ENCODE measurements at regions not wholly inside any gene's neighbourhood (a gene's known extent, or its start where the extent isn't known, plus 50 kb on each side); places are given as distances from the start of the nearest gene placed in this dataset.
A peak's percentile ranks its signal among the peaks of the same experiment; 100 is the strongest.

DNA sequence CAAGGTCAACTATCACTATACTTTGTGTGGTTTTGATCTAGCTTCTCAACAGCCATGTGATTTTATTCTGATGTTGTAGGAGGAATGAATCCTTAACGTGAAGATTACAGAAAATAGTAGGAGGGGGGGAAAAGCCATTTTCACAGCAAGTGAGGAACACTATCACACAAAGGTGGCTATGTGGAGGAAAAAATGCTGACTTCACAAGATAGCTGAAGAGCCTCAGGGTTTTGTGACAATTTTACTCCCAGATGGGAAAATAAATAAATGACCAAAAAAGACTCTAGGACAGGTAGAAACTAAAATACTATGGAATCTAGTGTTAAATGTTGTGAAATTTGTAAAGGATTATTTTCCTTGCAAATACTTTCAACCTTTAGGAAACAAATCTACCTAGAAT lies 281.0 kb downstream of the ADRA2A start:
- no peak for DNase-seq
- no peak overlapping the region for H3K27ac ChIP-seq
- H3K4me3 ChIP-seq = no peak overlapping the region
- no peaks in the 10 kb centered on the region for H3K36me3 ChIP-seq
- intact Hi-C loops (cut with DNase I; ENCODE audit: low total_unique reads) = no loop called here
- no peak for TF ChIP-seq POLR2A (IDR thresholded peaks at IDR 0.05)
- TF ChIP-seq, protein P1, sequence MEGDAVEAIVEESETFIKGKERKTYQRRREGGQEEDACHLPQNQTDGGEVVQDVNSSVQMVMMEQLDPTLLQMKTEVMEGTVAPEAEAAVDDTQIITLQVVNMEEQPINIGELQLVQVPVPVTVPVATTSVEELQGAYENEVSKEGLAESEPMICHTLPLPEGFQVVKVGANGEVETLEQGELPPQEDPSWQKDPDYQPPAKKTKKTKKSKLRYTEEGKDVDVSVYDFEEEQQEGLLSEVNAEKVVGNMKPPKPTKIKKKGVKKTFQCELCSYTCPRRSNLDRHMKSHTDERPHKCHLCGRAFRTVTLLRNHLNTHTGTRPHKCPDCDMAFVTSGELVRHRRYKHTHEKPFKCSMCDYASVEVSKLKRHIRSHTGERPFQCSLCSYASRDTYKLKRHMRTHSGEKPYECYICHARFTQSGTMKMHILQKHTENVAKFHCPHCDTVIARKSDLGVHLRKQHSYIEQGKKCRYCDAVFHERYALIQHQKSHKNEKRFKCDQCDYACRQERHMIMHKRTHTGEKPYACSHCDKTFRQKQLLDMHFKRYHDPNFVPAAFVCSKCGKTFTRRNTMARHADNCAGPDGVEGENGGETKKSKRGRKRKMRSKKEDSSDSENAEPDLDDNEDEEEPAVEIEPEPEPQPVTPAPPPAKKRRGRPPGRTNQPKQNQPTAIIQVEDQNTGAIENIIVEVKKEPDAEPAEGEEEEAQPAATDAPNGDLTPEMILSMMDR (IDR thresholded peaks at IDR 0.05) = no peak
- no peaks in the 10 kb centered on the region for H3K27me3 ChIP-seq
- no peaks in the 10 kb centered on the region for H3K9me3 ChIP-seq
- H3K4me1 ChIP-seq = no peaks in the 10 kb centered on the region

DNA sequence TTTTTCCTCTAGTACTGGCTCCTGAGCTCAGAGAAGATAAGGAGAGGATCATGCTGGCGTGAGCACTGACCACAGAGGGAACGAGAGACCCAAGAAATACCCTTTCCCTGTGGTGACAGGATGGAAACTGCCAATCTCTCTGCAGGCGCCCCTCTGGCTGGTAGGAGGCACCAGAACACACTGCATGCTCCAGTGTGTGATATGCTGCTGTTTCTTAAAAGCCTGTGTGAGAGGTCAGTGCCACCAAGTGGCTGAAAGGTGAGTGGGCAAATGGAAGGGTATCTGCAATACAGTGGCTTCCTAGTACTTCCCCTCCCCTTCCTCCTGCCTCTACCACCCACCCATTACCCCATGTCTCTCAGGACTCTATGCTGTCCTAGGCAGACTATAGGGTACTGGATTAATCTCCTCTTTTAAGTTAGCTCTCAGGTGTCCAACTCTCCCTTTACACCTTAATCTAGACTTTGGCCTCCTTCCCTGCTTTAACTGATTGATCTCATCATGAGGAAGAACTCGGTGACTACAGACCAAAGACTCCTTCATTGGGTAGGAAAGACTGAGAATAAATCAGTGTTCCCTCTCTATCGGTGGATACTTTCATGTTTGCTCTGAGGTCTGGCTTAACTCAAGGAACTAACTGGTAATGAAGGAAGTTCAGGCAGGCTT lies 283.6 kb downstream of the ADRA2A start:
- intact Hi-C loops (cut with DNase I; ENCODE audit: low total_unique reads) = no loop called here
- TF ChIP-seq, protein P1 (IDR thresholded peaks at IDR 0.05) = peak; percentile 35 to 49 (median 48)
- no peak for TF ChIP-seq POLR2A (IDR thresholded peaks at IDR 0.05)
- no peaks in the 10 kb centered on the region for H3K27me3 ChIP-seq
- H3K27ac ChIP-seq = no peak overlapping the region
- H3K36me3 ChIP-seq = no peaks in the 10 kb centered on the region
- no peaks in the 10 kb centered on the region for H3K9me3 ChIP-seq
- DNase-seq = peak in 1 of 2 donors; percentile 13
- H3K4me1 ChIP-seq = no peaks in the 10 kb centered on the region
- no peak overlapping the region for H3K4me3 ChIP-seq

GRCh38 chr10:111367531-111367930 lies 290.7 kb downstream of the ADRA2A start:
- no peaks in the 10 kb centered on the region for H3K27me3 ChIP-seq
- no peaks in the 10 kb centered on the region for H3K9me3 ChIP-seq
- no peak overlapping the region for H3K4me3 ChIP-seq
- H3K4me1 ChIP-seq = no peaks in the 10 kb centered on the region
- no peaks in the 10 kb centered on the region for H3K36me3 ChIP-seq
- no peak for TF ChIP-seq POLR2A (IDR thresholded peaks at IDR 0.05)
- TF ChIP-seq, protein P1 (IDR thresholded peaks at IDR 0.05) = no peak
- DNase-seq = no peak
- H3K27ac ChIP-seq = no peak overlapping the region
- intact Hi-C loops (cut with DNase I; ENCODE audit: low total_unique reads) = no loop called here

GRCh38 chr10:111370101-111370500 lies 293.3 kb downstream of the ADRA2A start:
- no peak overlapping the region for H3K27ac ChIP-seq
- TF ChIP-seq, protein P1 (IDR thresholded peaks at IDR 0.05) = no peak
- TF ChIP-seq POLR2A (IDR thresholded peaks at IDR 0.05) = no peak
- no peak for DNase-seq

DNA sequence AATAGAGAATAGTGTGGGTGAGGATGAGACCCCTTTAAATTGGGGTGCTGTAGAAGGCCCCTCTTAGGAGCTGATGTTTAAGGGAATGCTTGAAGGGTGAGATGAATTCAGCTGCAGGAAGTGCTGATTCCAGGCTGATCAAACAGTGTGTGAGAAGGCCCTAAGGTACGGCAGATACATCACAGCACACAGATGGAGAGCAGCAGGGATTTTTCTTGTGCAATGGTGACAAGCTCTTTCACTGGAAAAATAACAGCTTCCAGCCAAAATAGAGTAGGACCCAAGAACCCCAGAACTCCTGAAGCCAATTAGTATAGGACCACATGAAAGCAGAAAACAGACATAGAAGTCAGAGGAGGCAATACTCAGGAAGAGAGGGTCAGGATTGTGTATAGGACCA lies 296.9 kb downstream of the ADRA2A start:
- Histone ChIP-seq H3K4me1 (no peaks in the 10 kb centered on the region), H3K27ac (no peak overlapping the region), H3K36me3 (no peaks in the 10 kb centered on the region), H3K27me3 (no peaks in the 10 kb centered on the region), H3K4me3 (no peak overlapping the region), H3K9me3 (no peaks in the 10 kb centered on the region)
- TF ChIP-seq, protein P1 (IDR thresholded peaks at IDR 0.05) = no peak
- no peak for TF ChIP-seq POLR2A (IDR thresholded peaks at IDR 0.05)
- DNase-seq = no peak
- intact Hi-C loops (cut with DNase I; ENCODE audit: low total_unique reads) = no loop called here

More at GRCh38 chr10:111370101-111370500, 293.3 kb downstream of the ADRA2A start:
- H3K27me3 ChIP-seq = no peaks in the 10 kb centered on the region
- intact Hi-C loops (cut with DNase I; ENCODE audit: low total_unique reads) = no loop called here
- H3K4me3 ChIP-seq = no peak overlapping the region
- no peaks in the 10 kb centered on the region for H3K9me3 ChIP-seq
- no peaks in the 10 kb centered on the region for H3K36me3 ChIP-seq
- no peaks in the 10 kb centered on the region for H3K4me1 ChIP-seq
